ENCODE measurements at regions not wholly inside any gene's neighbourhood (a gene's known extent, or its start where the extent isn't known, plus 50 kb on each side); places are given as distances from the start of the nearest gene placed in this dataset.

GRCh38 chr5:2929779-2930178 lies 178.3 kb upstream of the IRX2 start:
- POLR2A ChIA-PET (ENCODE audit: partially characterized antibody), result no interaction called here
- H4K20me1 ChIP-seq (replicated peaks in 1 of 2; ENCODE audit: control insufficient read depth in 1 of 2, insufficient read depth in 2 of 2, low read length in 2 of 2), result peaks cover 0 to 2% of the 10 kb centered on the region in 2 experiments
- TF ChIP-seq RAD21 (IDR thresholded peaks at IDR 0.05 in 1 of 2, conservative IDR thresholded peaks at IDR 0.05 in 1 of 2; ENCODE audit: low read depth in 2 of 2, low read length in 2 of 2) (no peak), KDM5A (IDR thresholded peaks at IDR 0.05; ENCODE audit: low read length) (no peak), SP2 (IDR thresholded peaks at IDR 0.05; ENCODE audit: low read length) (no peak), EGR1 (IDR thresholded peaks at IDR 0.05; ENCODE audit: borderline replicate concordance, low read depth, low read length) (no peak), YY1 (IDR thresholded peaks at IDR 0.05; ENCODE audit: low read depth, low read length) (no peak), SIN3A (conservative IDR thresholded peaks at IDR 0.05 in 1 of 2, IDR thresholded peaks at IDR 0.05 in 1 of 2; ENCODE audit: low read depth in 1 of 2, low read length in 2 of 2) (no peak), EP300 (IDR thresholded peaks at IDR 0.05; ENCODE audit: borderline replicate concordance in 1 of 2, low read depth in 2 of 2, low read length in 2 of 2) (no peak), HDAC2 (IDR thresholded peaks at IDR 0.05; ENCODE audit: borderline replicate concordance in 1 of 2, low read depth in 2 of 2, low read length in 2 of 2) (no peak), ASH2L (IDR thresholded peaks at IDR 0.05; ENCODE audit: low read length) (no peak), TAF1 (IDR thresholded peaks at IDR 0.05; ENCODE audit: low read depth, low read length) (no peak), SUZ12 (IDR thresholded peaks at IDR 0.05; ENCODE audit: low read length) (no peak), TEAD4 (IDR thresholded peaks at IDR 0.05; ENCODE audit: low read depth, low read length) (no peak), HDAC6 (IDR thresholded peaks at IDR 0.05; ENCODE audit: low read depth, low read length) (no peak), POLR2AphosphoS5 (IDR thresholded peaks at IDR 0.05; ENCODE audit: low read depth, low read length) (no peak), FOSL1 (IDR thresholded peaks at IDR 0.05; ENCODE audit: insufficient read depth, low read depth, low read length) (no peak)

More at GRCh38 chr5:2929779-2930178, 178.3 kb upstream of the IRX2 start:
- Histone ChIP-seq H3K4me1 (replicated peaks in 1 of 4; ENCODE audit: control insufficient read depth in 3 of 4, insufficient read depth in 4 of 4, low read length in 3 of 4) (peaks cover 0 to 4% (median 1%) of the 10 kb centered on the region in 4 experiments; a peak in 4 of 7 replicates), H4K5ac (ENCODE audit: insufficient read length, low read depth, low read length) (no peak overlapping the region), H3K23ac (ENCODE audit: insufficient read length) (no peak overlapping the region), H3K9me3 (ENCODE audit: insufficient read depth in 2 of 2, low read depth in 1 of 2, low read length in 1 of 2) (no peaks in the 10 kb centered on the region), H3K79me1 (ENCODE audit: low read depth, low read length) (no peaks in the 10 kb centered on the region), H4K91ac (replicated peaks; ENCODE audit: insufficient read length, low read length) (no peak overlapping the region), H3K14ac (ENCODE audit: insufficient read length) (no peak overlapping the region), H2BK20ac (ENCODE audit: low read length) (no peak overlapping the region), H2BK15ac (ENCODE audit: low read length) (no peak overlapping the region), H2BK120ac (replicated peaks; ENCODE audit: low read depth, low read length) (no peak overlapping the region), H2BK12ac (ENCODE audit: low read depth, low read length) (no peak overlapping the region), H3K79me2 (ENCODE audit: control insufficient read depth in 1 of 2, insufficient read depth in 2 of 2, low read length in 2 of 2) (no peaks in the 10 kb centered on the region), H3K27me3 (replicated peaks in 1 of 4; ENCODE audit: control insufficient read depth in 3 of 4, extremely low read depth in 1 of 4, insufficient read depth in 3 of 4, low read length in 3 of 4) (no peaks in the 10 kb centered on the region; a peak in 1 of 7 replicates), H2AK5ac (ENCODE audit: low read depth, low read length) (no peak overlapping the region), H3K23me2 (ENCODE audit: low read depth, low read length) (no peaks in the 10 kb centered on the region), H3K4me3 (ENCODE audit: extremely low read depth in 1 of 4, insufficient read depth in 2 of 4, low read depth in 3 of 4, low read length in 4 of 4) (no peak overlapping the region), H3K36me3 (ENCODE audit: control insufficient read depth in 2 of 4, insufficient read depth in 4 of 4, low read length in 3 of 4) (no peaks in the 10 kb centered on the region), H3K4ac (replicated peaks; ENCODE audit: insufficient read length, low read depth, low read length) (no peak overlapping the region), H3K27ac (ENCODE audit: low read depth, low read length) (no peak overlapping the region), H4K8ac (ENCODE audit: extremely low read depth, insufficient read depth, low read length) (no peak overlapping the region; the same call in 1 of the 2 replicates), H3K9ac (replicated peaks in 1 of 4; ENCODE audit: extremely low read depth in 1 of 4, low read depth in 3 of 4, low read length in 3 of 4) (no peak overlapping the region), H2AFZ (ENCODE audit: low read length) (no peak overlapping the region), H3K56ac (replicated peaks; ENCODE audit: insufficient read length, low read depth, low read length) (no peak overlapping the region), H3K4me2 (ENCODE audit: insufficient read depth in 1 of 2, low read depth in 2 of 2, low read length in 2 of 2) (no peak overlapping the region), H2BK5ac (ENCODE audit: low read depth, low read length) (no peak overlapping the region), H3K18ac (ENCODE audit: extremely low read depth, low read length) (no peak overlapping the region)
- DNase-seq (ENCODE audit: low read depth in 1 of 2, low spot score in 2 of 2), result no peak
- CTCF ChIA-PET (ENCODE audit: partially characterized antibody), result interaction anchor here (1.1 kb wide), 1 partner anchor 244 kb away, joined by 3 read pairs; no protein-coding TSS in a partner anchor
- WGBS, 2 experiments (ENCODE audit: extremely low coverage in 1 of 2, insufficient coverage in 1 of 2, insufficient read length in 1 of 2, insufficient replicate concordance in 2 of 2, low coverage in 1 of 2, low lambda C conversion rate in 2 of 2, missing lambda C conversion rate in 1 of 2), result 88% methylated on average over 10 of the region's 10 CpGs; no CpG with 5 or more reads in 1 of the 2 experiments
- no peak for FAIRE-seq
